CD4-positive, CD25-positive, alpha-beta regulatory T cell (primary cell): ENCODE measurements at regions not wholly inside any gene's neighbourhood (a gene's known extent, or its start where the extent isn't known, plus 50 kb on each side); places are given as distances from the start of the nearest gene placed in this dataset.
A peak's percentile ranks its signal among the peaks of the same experiment; 100 is the strongest.

Experiments
- ATAC-seq, 2 donors: fragments of 150-1000 bp; cut with Tn5 transposase; one replicate each; pipeline ENCODE4 v1.10.0; 2021; ENCODE audit warnings: low read depth in 2 of 2, moderate number of reproducible peaks in 2 of 2, moderate library complexity in 1 of 2
- DNase-seq, 3 donors: peaks; one replicate each; pipeline versions ENCODE4 v3.0.0 to v3.0.0-alpha.2; 2012 to 2022; ENCODE audit warnings: mixed read lengths in 1 of 3
- H3K27ac ChIP-seq: one replicate; pipeline ENCODE4 v1.7.0; 2013; ENCODE audit warnings: mild to moderate bottlenecking, low read length; ENCODE audit not compliant: insufficient read depth, poor library complexity, severe bottlenecking
- H3K27me3 ChIP-seq: one replicate; pipeline ENCODE4 v1.7.0; 2013; ENCODE audit warnings: low read length; ENCODE audit not compliant: control insufficient read depth, insufficient read depth
- H3K36me3 ChIP-seq: one replicate; pipeline ENCODE4 v1.7.0; 2013; ENCODE audit warnings: mild to moderate bottlenecking, low read length, moderate library complexity; ENCODE audit not compliant: control insufficient read depth, insufficient read depth
- H3K4me1 ChIP-seq: 2 replicates; pipeline ENCODE4 v1.7.0; 2013; ENCODE audit warnings: mild to moderate bottlenecking, low read length; ENCODE audit not compliant: insufficient read depth, control insufficient read depth, poor library complexity, severe bottlenecking
- H3K4me3 ChIP-seq: one replicate; pipeline ENCODE4 v1.7.0; 2013; ENCODE audit warnings: low read depth, mild to moderate bottlenecking, low read length, moderate library complexity
- H3K9me3 ChIP-seq, 2 experiments: 1 replicate in 1 of 2; 2 replicates in 1 of 2; pipeline ENCODE4 v1.7.0; 2013; ENCODE audit warnings: low read length in 2 of 2, mild to moderate bottlenecking in 1 of 2, moderate library complexity in 1 of 2; ENCODE audit not compliant: control insufficient read depth in 2 of 2
- H3K27ac Mint-ChIP-seq, 3 donors: one replicate each; pipeline ENCODE4 v1.8.0; 2020 to 2022; ENCODE audit warnings: mild to moderate bottlenecking in 3 of 3, mixed read lengths in 3 of 3, moderate library complexity in 2 of 3
- H3K27me3 Mint-ChIP-seq: one replicate; pipeline ENCODE4 v1.8.0; 2022; ENCODE audit warnings: mild to moderate bottlenecking, mixed read lengths
- H3K36me3 Mint-ChIP-seq: one replicate; pipeline ENCODE4 v1.8.0; 2020; ENCODE audit warnings: mixed read lengths
- H3K4me1 Mint-ChIP-seq, 4 donors: one replicate each; pipeline ENCODE4 v1.8.0; 2020 to 2022; ENCODE audit warnings: mixed read lengths in 4 of 4, mild to moderate bottlenecking in 1 of 4
- H3K4me3 Mint-ChIP-seq, 4 donors: one replicate each; pipeline ENCODE4 v1.8.0; 2020 to 2022; ENCODE audit warnings: mild to moderate bottlenecking in 4 of 4, mixed read lengths in 4 of 4, moderate library complexity in 3 of 4
- H3K9me3 Mint-ChIP-seq, 7 donors: one replicate each; pipeline ENCODE4 v1.8.0; 2020 to 2022; ENCODE audit warnings: mixed read lengths in 7 of 7, mild to moderate bottlenecking in 3 of 7, moderate library complexity in 2 of 7

DNA sequence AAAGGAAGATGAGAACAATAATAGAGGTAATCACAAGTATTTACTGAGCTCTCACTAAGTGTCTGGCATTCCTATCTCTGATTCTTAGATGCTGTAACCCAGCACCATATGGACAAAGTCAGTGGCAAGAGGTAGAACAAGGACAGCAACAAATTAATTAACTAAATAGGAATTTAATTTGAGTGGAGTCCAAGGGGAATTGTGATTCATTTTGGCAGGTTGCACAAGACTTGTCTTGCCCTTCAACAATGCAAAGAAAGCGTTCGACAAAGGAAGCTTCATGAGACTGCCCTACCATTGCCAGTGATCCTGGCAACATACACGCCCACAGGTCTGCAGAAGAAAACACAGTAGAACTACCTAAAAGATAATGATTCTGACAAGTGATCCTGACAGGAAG, 221.6 kb downstream of the RBM43 start:
- Mint-ChIP-seq H3K27me3 (peaks cover 4% of the 10 kb centered on the region), H3K9me3 (peaks cover 0 to 6% (median 1%) of the 10 kb centered on the region in 7 donors), H3K36me3 (no peaks in the 10 kb centered on the region), H3K27ac (no peak overlapping the region), H3K4me3 (no peak overlapping the region), H3K4me1 (no peaks in the 10 kb centered on the region)
- Histone ChIP-seq H3K27me3 (no peaks in the 10 kb centered on the region), H3K27ac (no peak overlapping the region), H3K4me1 (no peaks in the 10 kb centered on the region), H3K36me3 (no peaks in the 10 kb centered on the region), H3K4me3 (no peak overlapping the region), H3K9me3 (no peaks in the 10 kb centered on the region)
- DNase-seq, result no peak
- no peak for ATAC-seq

DNA sequence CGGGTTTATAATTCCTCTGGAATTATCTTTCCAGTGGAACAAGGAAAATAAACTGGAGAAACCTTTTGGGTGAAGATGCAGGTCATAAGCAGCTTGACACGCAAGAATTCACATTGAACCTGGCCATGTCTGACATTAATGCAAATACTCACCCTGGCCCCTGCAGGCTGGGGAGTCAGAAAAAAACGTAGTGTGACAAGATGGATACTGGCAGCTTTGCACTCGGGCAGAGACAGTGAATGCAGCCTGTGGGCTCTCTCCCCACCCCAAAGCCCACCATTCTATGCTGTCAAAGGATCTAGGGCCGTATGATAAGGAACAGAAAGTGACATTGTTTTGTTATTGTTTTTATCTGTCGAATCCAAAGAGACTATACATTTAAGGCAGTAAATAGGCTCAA, 223.1 kb downstream of the RBM43 start:
- Mint-ChIP-seq H3K4me3 (no peak overlapping the region), H3K27me3 (peaks cover 8% of the 10 kb centered on the region), H3K4me1 (no peaks in the 10 kb centered on the region), H3K27ac (no peak overlapping the region), H3K36me3 (no peaks in the 10 kb centered on the region), H3K9me3 (peaks cover 0 to 6% (median 0%) of the 10 kb centered on the region in 7 donors)
- no peak overlapping the region for H3K4me3 ChIP-seq
- no peak for DNase-seq
- no peak for ATAC-seq
- H3K27me3 ChIP-seq, result no peaks in the 10 kb centered on the region
- H3K9me3 ChIP-seq, result no peaks in the 10 kb centered on the region
- H3K27ac ChIP-seq, result no peak overlapping the region
- no peaks in the 10 kb centered on the region for H3K4me1 ChIP-seq
- H3K36me3 ChIP-seq, result no peaks in the 10 kb centered on the region

DNA sequence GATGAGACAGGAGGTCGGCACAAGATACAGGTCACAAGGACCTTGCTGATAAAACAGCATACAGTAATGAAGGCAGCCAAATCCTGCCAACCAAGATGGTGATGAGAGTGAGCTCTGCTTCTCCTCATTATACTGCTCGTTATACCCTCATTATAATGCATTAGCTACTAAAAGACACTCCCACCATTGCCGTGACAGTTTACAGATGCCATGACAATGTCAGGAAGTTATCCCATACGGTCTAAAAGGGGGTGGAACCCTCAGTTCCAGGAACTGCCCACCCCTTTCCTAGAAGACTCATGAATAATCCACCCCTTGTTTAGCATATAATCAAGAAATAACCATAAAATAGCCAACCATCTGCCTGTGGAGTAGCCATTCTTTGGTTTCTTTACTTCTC, 224.2 kb downstream of the RBM43 start:
- no peak overlapping the region for H3K27ac ChIP-seq
- ATAC-seq (no peak), DNase-seq (no peak)
- Mint-ChIP-seq H3K27me3 (peaks cover 10% of the 10 kb centered on the region), H3K4me1 (no peaks in the 10 kb centered on the region), H3K27ac (no peak overlapping the region), H3K9me3 (peaks cover 0 to 6% (median 0%) of the 10 kb centered on the region in 7 donors), H3K4me3 (no peak overlapping the region), H3K36me3 (no peaks in the 10 kb centered on the region)
- no peaks in the 10 kb centered on the region for H3K9me3 ChIP-seq
- no peaks in the 10 kb centered on the region for H3K4me1 ChIP-seq
- H3K4me3 ChIP-seq, result no peak overlapping the region
- H3K36me3 ChIP-seq, result no peaks in the 10 kb centered on the region
- H3K27me3 ChIP-seq, result no peaks in the 10 kb centered on the region

DNA sequence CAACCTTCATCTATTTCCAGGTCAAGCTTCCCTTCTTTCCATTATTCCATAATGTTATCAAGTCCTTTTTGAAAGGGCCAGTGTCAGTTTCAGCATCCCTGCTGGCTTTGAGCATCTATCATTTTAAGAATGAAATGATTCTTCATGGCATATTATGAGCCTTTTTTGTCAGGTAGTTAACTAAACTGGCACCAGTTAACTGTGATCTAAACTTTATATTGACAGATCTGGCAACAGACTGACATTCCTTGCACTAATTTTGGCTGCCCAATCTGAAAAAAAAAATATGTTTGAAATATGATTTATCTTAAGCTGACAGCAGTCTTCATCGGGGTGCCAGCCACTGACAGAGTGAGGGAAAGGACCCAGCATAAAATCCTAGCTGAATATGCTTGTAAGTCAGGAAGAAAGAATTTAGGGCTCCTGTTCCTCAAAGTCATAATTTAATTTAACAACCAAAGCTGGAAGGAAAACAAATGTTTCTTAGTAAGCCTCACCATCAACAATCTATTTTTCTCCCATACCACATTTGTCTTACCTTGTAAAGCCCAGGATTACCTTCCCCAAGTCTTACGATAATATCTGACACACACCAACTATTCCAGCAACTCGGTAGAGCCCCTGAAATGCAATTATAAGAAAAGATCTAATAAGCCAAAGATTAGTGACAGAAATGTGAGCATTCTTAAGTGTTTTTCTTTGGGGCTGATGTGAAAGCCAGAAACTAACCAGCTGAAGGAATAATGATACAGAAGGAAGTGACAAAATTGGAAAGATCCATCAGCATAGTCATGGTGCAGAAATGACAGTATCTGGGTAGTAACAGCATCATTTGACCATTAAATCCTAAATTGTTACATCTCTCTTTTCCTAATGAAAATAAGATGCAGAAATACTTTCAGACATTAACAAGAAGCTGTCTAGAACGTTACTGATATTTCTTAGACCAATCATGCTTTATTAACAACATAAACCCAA, 228.1 kb downstream of the RBM43 start:
- no peak overlapping the region for H3K27ac Mint-ChIP-seq
- Histone ChIP-seq H3K36me3 (no peaks in the 10 kb centered on the region), H3K27ac (no peak overlapping the region), H3K4me1 (no peaks in the 10 kb centered on the region), H3K4me3 (no peak overlapping the region), H3K9me3 (no peaks in the 10 kb centered on the region), H3K27me3 (no peaks in the 10 kb centered on the region)
- ATAC-seq, result no peak
- peaks cover 0 to 6% (median 2%) of the 10 kb centered on the region in 4 donors for H3K4me1 Mint-ChIP-seq
- H3K27me3 Mint-ChIP-seq, result peaks cover 10% of the 10 kb centered on the region
- no peak overlapping the region for H3K4me3 Mint-ChIP-seq
- H3K36me3 Mint-ChIP-seq, result no peaks in the 10 kb centered on the region
- H3K9me3 Mint-ChIP-seq, result peaks cover 0 to 4% (median 0%) of the 10 kb centered on the region in 7 donors
- DNase-seq, result no peak

DNA sequence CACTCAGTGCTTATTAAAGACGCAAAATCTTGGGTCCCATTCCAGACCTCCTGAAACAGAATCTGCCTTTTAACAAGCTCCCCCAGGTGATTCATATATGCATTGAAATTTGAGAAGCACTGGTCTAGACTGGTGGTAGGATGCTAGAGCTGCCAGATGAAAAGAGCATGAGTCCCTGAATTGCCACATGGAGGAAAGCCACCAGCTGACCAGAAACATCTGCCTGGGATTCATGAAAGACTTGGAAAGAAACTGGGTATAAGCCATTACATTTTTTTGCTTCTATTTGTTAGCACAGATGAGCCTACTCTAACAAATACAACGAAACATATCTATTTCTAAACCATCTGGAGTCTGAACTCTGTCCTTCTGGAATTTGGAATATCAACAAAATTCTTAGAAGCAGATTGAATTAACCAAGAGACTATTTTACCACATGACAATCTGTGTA, 228.9 kb downstream of the RBM43 start:
- Mint-ChIP-seq H3K27ac (no peak overlapping the region), H3K36me3 (no peaks in the 10 kb centered on the region), H3K4me1 (peaks cover 0 to 10% (median 4%) of the 10 kb centered on the region in 4 donors), H3K4me3 (no peak overlapping the region), H3K27me3 (peaks cover 10% of the 10 kb centered on the region), H3K9me3 (peaks cover 0 to 4% (median 0%) of the 10 kb centered on the region in 7 donors)
- ATAC-seq, result no peak
- H3K9me3 ChIP-seq, result no peaks in the 10 kb centered on the region
- H3K27ac ChIP-seq, result no peak overlapping the region
- no peaks in the 10 kb centered on the region for H3K36me3 ChIP-seq
- H3K4me3 ChIP-seq, result no peak overlapping the region
- H3K27me3 ChIP-seq, result no peaks in the 10 kb centered on the region
- no peaks in the 10 kb centered on the region for H3K4me1 ChIP-seq
- DNase-seq, result no peak

DNA sequence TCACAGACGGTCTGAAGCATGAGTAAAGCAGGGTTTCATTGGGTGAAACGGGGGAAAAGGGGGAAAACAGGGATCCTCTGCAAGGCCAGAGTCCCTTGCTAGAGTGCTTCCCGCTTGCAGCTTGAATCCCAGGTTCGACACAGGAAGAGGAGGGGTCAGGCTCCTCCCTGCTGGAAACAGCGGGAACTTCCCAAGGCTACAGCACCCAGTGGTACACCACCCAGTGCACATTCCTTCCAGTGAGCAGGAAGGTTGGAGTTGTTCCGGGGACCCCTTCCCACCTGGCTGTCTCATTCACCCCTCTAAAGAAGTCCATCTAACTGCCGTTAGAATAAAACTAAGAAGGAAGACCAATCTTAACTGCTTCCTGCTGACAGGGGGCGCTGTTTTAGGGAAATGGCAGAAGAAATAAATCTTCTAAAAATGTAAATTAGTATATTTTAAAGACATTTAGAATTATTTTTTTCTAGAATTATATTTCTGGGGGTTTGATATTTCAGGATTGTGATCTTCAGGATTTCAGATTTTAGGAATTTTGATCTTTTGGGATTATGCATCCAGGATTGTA, 230.9 kb downstream of the RBM43 start:
- Histone ChIP-seq H3K27ac (no peak overlapping the region), H3K9me3 (no peaks in the 10 kb centered on the region), H3K27me3 (no peaks in the 10 kb centered on the region), H3K4me1 (no peaks in the 10 kb centered on the region), H3K36me3 (no peaks in the 10 kb centered on the region), H3K4me3 (no peak overlapping the region)
- Mint-ChIP-seq H3K27ac (no peak overlapping the region), H3K36me3 (no peaks in the 10 kb centered on the region), H3K27me3 (peaks cover 10% of the 10 kb centered on the region), H3K4me3 (no peak overlapping the region), H3K9me3 (peaks cover 0 to 2% (median 0%) of the 10 kb centered on the region in 7 donors), H3K4me1 (peaks cover 4 to 12% (median 8%) of the 10 kb centered on the region in 4 donors)
- ATAC-seq, result no peak
- DNase-seq, result peak in 1 of 3 donors; percentile 25

DNA sequence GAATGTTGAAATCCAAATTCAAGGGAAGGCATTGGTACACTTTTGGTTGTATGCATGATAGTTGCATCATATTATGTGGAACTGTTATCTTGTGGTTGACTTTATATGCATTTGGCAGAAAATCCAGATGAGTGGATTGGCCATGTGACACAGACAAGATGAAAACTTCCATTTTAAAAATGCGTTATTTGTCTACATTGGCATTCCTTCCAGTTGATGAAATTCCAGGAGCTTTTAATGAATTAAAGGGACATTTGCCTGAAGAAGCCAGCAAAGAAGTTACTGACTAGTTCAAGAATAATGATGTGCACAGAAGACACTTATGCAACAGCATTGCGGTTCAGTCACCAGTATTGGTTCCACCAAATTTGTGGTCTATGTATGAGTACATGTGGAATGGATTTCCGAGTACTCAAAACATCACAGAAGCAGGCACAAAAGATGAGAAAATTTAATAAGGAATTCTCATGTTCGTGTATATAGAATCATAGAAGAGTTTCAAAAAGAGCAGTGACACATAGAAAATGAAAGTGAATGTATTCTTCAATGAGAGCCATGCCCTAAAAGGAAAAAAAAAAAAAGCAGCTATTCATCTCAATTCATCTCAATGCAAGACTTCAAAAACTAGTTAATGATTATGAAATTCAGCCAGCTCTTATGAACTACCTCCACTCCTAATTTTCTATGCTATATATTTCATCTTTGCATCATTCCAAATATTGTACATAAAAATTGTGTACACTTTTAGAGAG, 232.1 kb downstream of the RBM43 start:
- ATAC-seq (no peak), DNase-seq (peak in 1 of 3 donors; percentile 6)
- Mint-ChIP-seq H3K9me3 (no peaks in the 10 kb centered on the region), H3K27ac (peak overlapping the region in 1 of 3 donors; percentile 64), H3K4me1 (peaks cover 4 to 12% (median 8%) of the 10 kb centered on the region in 4 donors), H3K27me3 (peaks cover 10% of the 10 kb centered on the region), H3K4me3 (peak overlapping the region in 2 of 4 donors; percentile 51 to 69), H3K36me3 (no peaks in the 10 kb centered on the region)
- H3K27ac ChIP-seq, result no peak overlapping the region
- no peaks in the 10 kb centered on the region for H3K4me1 ChIP-seq
- H3K27me3 ChIP-seq, result no peaks in the 10 kb centered on the region
- no peaks in the 10 kb centered on the region for H3K36me3 ChIP-seq
- H3K9me3 ChIP-seq, result no peaks in the 10 kb centered on the region
- H3K4me3 ChIP-seq, result peak overlapping the region; percentile 42
